Uterus (tissue), 2 donors: ENCODE measurements at regions not wholly inside any gene's neighbourhood (a gene's known extent, or its start where the extent isn't known, plus 50 kb on each side); places are given as distances from the start of the nearest gene placed in this dataset.

Source experiments
- POLR2A ChIP-seq, 2 donors: fragments of 450-650 bp; IDR thresholded peaks; one replicate each; pipeline ENCODE4 v1.6.1; 2016; ENCODE audit warnings: antibody characterized with exemption in 2 of 2, mild to moderate bottlenecking in 1 of 2, moderate library complexity in 1 of 2
- TF ChIP-seq, protein P1 (sequence below), 4 experiments: fragments of 200-600 bp in 2 of 4; fragments of 450-650 bp in 2 of 4; sonication (generic) in 2 of 4; IDR thresholded peaks; one replicate each; pipeline ENCODE4 v1.5.1; 2016 to 2019; ENCODE audit warnings: antibody characterized with exemption in 4 of 4, mild to moderate bottlenecking in 2 of 4, moderate library complexity in 1 of 4

DNA sequence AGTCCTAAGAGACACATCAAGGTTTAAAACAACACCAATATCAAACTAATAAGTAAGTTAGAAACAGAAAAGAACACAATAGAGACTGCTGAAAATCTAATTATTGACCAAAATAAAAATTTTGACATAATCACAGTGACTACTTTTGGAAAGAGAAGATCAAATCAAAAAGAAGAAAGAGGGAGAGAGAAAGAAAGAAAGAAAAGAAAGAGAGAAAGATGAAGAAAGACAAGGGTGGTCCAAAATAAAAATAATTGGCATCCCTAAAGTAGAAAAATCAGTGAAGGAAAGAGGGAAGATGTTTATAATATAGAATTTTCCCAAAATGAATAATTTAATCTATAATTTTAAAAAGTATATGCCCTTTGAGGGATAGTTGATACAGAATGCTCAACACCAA lies 118.8 kb upstream of the VIPR2 start:
- TF ChIP-seq, protein P1, sequence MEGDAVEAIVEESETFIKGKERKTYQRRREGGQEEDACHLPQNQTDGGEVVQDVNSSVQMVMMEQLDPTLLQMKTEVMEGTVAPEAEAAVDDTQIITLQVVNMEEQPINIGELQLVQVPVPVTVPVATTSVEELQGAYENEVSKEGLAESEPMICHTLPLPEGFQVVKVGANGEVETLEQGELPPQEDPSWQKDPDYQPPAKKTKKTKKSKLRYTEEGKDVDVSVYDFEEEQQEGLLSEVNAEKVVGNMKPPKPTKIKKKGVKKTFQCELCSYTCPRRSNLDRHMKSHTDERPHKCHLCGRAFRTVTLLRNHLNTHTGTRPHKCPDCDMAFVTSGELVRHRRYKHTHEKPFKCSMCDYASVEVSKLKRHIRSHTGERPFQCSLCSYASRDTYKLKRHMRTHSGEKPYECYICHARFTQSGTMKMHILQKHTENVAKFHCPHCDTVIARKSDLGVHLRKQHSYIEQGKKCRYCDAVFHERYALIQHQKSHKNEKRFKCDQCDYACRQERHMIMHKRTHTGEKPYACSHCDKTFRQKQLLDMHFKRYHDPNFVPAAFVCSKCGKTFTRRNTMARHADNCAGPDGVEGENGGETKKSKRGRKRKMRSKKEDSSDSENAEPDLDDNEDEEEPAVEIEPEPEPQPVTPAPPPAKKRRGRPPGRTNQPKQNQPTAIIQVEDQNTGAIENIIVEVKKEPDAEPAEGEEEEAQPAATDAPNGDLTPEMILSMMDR (IDR thresholded peaks at IDR 0.05), result no peak
- TF ChIP-seq POLR2A (IDR thresholded peaks at IDR 0.05), result no peak
